ENCODE measurements at regions not wholly inside any gene's neighbourhood (a gene's known extent, or its start where the extent isn't known, plus 50 kb on each side); places are given as distances from the start of the nearest gene placed in this dataset.

DNA sequence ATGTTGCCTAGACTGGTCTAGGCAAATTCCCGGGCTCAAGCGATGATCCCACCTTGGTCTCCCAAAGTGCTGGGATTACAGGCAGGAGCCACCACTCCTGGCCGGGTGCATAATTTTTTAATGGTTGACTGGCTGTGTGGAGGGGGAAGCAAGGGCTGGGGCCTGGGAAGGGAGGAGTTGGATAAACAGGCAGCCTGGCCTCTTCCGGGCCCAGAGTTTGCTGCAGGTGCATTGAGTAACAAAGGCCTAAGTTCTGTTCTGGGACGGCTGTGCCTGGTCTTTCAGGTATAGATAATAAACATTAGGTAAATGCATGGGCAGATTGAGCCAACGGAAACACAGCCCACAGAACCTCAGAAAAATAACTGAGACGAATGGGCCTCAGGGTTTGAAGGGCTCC lies 191.3 kb upstream of the TBX3 start:
- no peaks in the 10 kb centered on the region for H3K36me3 Mint-ChIP-seq (ENCODE audit: low read depth)
- DNase-seq = no peak
- no peaks in the 10 kb centered on the region for H3K9me3 Mint-ChIP-seq (ENCODE audit: insufficient read depth)
- ChIA-PET CTCF (no interaction called here), POLR2A (no interaction called here)
- no peak for ATAC-seq
- no peak overlapping the region for H3K4me3 Mint-ChIP-seq
- no peaks in the 10 kb centered on the region for H3K27me3 Mint-ChIP-seq (ENCODE audit: low read depth)
- no peaks in the 10 kb centered on the region for H3K4me1 Mint-ChIP-seq (ENCODE audit: low read depth)
- H3K27ac Mint-ChIP-seq = no peak overlapping the region

DNA sequence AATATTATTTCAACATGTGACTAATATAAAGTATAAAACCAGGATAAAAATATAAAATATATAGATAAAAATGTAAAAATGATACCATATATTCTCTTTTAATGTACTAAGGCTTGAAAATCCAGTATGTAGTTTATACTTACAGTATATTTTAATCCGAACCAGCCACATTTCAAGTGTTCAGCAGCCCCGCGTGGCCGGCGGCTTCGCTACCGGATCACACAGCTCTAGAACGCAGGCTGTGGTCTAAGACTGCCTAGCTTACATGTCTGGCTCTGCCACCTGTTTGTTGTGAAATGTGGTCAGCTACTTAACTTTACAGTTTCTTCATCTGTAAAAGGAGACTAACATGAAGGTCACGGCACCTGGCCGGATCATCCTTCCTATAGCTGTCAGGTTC lies 189.7 kb upstream of the TBX3 start:
- no peaks in the 10 kb centered on the region for H3K36me3 Mint-ChIP-seq (ENCODE audit: low read depth)
- H3K4me3 Mint-ChIP-seq = no peak overlapping the region
- POLR2A ChIA-PET = no interaction called here
- H3K9me3 Mint-ChIP-seq (ENCODE audit: insufficient read depth) = no peaks in the 10 kb centered on the region
- H3K4me1 Mint-ChIP-seq (ENCODE audit: low read depth) = no peaks in the 10 kb centered on the region
- CTCF ChIA-PET = no interaction called here
- no peak overlapping the region for H3K27ac Mint-ChIP-seq
- H3K27me3 Mint-ChIP-seq (ENCODE audit: low read depth) = no peaks in the 10 kb centered on the region
- no peak for ATAC-seq
- no peak for DNase-seq

DNA sequence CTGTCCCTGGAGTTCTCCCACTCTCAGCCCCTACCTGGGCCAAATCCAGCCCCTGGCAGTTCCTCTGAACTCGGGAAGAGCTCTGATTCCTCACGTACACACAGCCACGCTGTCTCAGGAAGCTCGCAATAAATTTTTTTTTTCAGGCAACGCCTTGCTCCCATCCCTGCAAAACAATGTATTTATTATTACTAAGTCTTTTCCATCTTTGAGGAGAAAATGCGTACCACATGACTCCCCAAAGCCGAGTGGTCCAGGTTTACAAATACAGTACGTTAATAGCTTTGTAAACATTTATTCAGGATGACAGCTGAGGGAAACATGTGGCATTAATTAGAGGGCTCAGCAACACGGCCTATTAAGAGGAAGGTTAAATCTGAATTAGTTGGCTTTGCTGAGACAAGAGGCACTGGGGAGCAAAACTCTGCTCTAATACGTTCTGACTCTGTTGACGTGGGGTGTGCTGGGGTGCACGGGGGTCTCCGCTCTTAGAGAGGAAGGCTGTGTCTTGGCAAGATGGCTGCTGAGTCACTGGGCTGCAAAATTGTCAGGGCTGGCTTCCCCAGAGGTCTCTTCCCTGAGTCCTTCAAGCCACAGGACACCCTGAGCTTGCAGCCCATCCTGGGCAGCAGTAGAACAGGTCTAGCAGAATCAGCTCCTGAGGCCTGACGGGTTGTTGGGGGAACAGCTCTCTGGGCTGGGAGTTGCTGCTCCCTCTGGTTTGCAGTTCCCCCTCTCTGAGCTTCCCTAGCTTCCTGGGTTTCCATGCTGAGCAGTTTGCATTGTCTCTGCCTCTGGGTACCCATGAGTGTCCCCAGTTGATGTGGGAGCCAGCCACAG lies 185.2 kb upstream of the TBX3 start:
- POLR2A ChIA-PET = no interaction called here
- H3K9me3 Mint-ChIP-seq (ENCODE audit: insufficient read depth) = peaks cover 10% of the 10 kb centered on the region
- no peak overlapping the region for H3K27ac Mint-ChIP-seq
- no peak for ATAC-seq
- no peaks in the 10 kb centered on the region for H3K36me3 Mint-ChIP-seq (ENCODE audit: low read depth)
- H3K4me3 Mint-ChIP-seq = no peak overlapping the region
- no peak for DNase-seq
- H3K27me3 Mint-ChIP-seq (ENCODE audit: low read depth) = no peaks in the 10 kb centered on the region
- H3K4me1 Mint-ChIP-seq (ENCODE audit: low read depth) = no peaks in the 10 kb centered on the region
- CTCF ChIA-PET = no interaction called here

DNA sequence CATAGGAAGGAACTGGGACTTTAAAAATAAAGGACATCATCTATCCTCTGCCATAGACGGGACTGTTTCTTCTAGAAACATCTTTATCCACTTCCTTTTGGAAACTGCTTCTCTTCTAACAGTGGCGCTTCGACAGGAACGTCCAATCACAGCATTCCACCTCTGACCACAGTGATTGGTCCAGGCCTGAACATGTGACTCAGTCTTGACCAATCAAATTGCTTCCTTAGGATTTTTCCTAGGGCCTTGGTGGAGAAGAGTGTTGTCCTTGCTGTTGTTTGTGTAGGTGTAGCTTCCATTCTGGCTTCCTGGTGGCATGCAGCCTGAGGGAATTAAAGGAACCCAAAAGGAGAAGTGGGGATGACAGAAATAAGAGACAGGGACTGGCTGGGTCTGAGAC lies 182.4 kb upstream of the TBX3 start:
- Mint-ChIP-seq H3K36me3 (ENCODE audit: low read depth) (no peaks in the 10 kb centered on the region), H3K9me3 (ENCODE audit: insufficient read depth) (peaks cover 16% of the 10 kb centered on the region), H3K27me3 (ENCODE audit: low read depth) (no peaks in the 10 kb centered on the region), H3K4me3 (no peak overlapping the region), H3K27ac (no peak overlapping the region), H3K4me1 (ENCODE audit: low read depth) (no peaks in the 10 kb centered on the region)
- no peak for DNase-seq
- no peak for ATAC-seq
- POLR2A ChIA-PET = no interaction called here
- CTCF ChIA-PET = no interaction called here

DNA sequence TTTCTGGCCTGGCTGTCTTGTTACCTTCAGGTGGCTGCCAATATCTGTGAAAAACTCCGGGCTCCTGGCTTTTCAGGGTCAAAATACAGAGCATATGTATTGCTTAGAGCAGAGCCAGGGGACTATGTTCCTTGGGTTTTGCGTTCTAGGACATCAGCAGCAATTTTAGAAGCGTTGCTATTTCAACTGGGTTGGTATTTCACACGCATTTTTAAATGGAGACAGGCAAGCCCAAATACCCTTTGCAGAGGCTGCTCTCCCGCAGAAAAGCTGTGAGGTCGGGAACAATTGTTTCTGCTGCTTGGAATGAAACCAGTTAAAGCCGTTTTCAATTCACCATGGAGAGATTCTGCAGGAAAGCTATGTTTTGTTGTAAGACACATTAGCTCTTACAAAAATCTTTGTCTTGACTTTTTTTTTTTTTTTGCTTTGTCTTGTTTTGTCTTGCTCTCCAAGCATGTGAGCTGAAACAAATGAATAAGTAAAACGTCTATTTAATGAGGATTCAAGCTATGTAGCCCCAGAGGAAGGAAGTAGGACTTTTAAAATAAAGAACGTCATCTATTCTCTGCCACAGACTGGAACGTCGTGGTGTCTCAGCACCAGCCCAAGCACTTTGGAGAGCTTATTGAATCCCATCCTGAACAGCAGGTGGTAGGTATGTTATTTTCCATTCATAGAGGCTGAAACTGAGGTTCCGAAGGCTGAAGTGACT lies 181.0 kb upstream of the TBX3 start:
- ChIA-PET POLR2A (no interaction called here), CTCF (no interaction called here)
- no peaks in the 10 kb centered on the region for H3K27me3 Mint-ChIP-seq (ENCODE audit: low read depth)
- H3K9me3 Mint-ChIP-seq (ENCODE audit: insufficient read depth) = peaks cover 17% of the 10 kb centered on the region
- ATAC-seq (no peak), DNase-seq (no peak)
- no peak overlapping the region for H3K27ac Mint-ChIP-seq
- H3K36me3 Mint-ChIP-seq (ENCODE audit: low read depth) = no peaks in the 10 kb centered on the region
- no peaks in the 10 kb centered on the region for H3K4me1 Mint-ChIP-seq (ENCODE audit: low read depth)
- H3K4me3 Mint-ChIP-seq = no peak overlapping the region

DNA sequence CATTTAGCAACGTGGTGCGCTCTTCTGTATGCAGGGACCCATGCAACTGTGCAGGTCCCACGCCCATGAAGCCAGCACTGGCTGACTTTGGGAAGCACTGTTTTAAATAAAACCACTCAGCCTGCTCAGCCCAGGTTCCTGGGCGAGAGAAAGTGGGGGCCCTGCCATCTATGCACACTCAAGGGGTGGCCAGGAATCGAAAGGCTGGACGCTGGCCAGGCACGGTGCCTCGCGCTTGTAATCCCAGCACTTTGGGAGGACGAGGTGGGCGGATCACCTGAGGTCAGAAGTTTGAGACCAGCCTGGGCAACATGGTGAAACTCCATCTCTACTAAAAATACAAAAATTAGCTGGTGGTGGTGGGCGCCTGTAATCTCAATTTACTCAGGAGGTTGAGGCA lies 179.9 kb upstream of the TBX3 start:
- no peak for DNase-seq
- peaks cover 17% of the 10 kb centered on the region for H3K9me3 Mint-ChIP-seq (ENCODE audit: insufficient read depth)
- ATAC-seq = no peak
- no peaks in the 10 kb centered on the region for H3K36me3 Mint-ChIP-seq (ENCODE audit: low read depth)
- H3K27ac Mint-ChIP-seq = no peak overlapping the region
- no peak overlapping the region for H3K4me3 Mint-ChIP-seq
- CTCF ChIA-PET = no interaction called here
- H3K27me3 Mint-ChIP-seq (ENCODE audit: low read depth) = no peaks in the 10 kb centered on the region
- H3K4me1 Mint-ChIP-seq (ENCODE audit: low read depth) = no peaks in the 10 kb centered on the region
- POLR2A ChIA-PET = no interaction called here

DNA sequence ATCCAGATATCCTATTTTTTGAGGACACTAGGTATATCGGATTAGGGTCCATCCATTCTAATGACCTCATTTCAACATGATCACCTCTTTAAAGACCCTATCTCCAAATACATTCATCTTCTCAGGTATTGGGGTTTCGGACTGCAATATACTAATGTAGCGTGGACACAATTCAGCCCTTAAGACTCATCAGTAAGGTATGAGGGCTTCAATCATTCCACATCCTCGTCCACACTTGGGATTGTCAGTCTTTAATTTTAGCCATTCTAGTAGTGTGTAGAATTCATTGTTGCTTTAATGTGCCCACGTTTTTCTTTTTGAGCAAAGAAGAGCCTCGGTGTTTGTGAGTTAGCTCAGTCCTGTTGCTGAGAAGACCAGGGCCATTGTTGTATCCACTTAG lies 177.0 kb upstream of the TBX3 start:
- POLR2A ChIA-PET = no interaction called here
- no peak for DNase-seq
- H3K27me3 Mint-ChIP-seq (ENCODE audit: low read depth) = no peaks in the 10 kb centered on the region
- no peak overlapping the region for H3K4me3 Mint-ChIP-seq
- no peaks in the 10 kb centered on the region for H3K36me3 Mint-ChIP-seq (ENCODE audit: low read depth)
- H3K27ac Mint-ChIP-seq = no peak overlapping the region
- ATAC-seq = no peak
- CTCF ChIA-PET = no interaction called here
- peaks cover 16% of the 10 kb centered on the region for H3K9me3 Mint-ChIP-seq (ENCODE audit: insufficient read depth)
- no peaks in the 10 kb centered on the region for H3K4me1 Mint-ChIP-seq (ENCODE audit: low read depth)

DNA sequence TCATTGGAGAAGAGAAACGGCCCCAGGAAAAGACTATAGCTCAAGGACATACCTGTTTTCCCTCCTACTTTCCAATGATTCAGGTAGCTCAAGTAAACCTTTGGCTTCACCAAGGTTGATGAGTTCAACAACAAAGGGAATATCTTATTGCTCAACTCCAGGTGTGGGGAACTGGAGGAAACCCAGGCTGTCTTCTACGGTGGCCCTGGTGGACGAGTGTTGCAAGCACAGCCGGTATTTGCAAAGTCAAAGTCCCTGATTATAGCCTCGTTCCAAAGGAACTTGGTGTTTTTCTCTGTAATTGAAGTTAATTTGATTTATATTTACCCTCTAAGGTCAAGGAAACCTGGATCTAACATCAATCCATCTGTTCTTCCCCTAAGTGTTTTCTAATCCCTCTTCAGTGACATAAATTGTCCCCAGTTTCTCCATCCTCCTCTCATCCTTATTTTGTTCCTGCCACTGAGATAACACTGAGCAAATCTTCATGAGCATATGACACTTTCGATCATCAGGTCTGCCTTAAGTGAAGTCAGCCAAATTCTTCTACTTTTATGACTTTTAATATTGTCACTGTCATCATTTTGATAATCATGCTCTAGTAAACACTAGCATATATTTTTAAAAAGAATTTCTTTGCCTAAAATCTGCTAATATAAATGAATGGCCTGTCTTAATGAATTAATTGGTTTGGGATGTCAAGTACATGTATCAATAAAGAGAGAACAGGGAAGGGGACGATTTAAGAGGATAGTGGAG lies 174.6 kb upstream of the TBX3 start:
- H3K9me3 Mint-ChIP-seq (ENCODE audit: insufficient read depth) = peaks cover 13% of the 10 kb centered on the region
- H3K27ac Mint-ChIP-seq = no peak overlapping the region
- H3K36me3 Mint-ChIP-seq (ENCODE audit: low read depth) = no peaks in the 10 kb centered on the region
- no peak overlapping the region for H3K4me3 Mint-ChIP-seq
- no peaks in the 10 kb centered on the region for H3K27me3 Mint-ChIP-seq (ENCODE audit: low read depth)
- no peak for DNase-seq
- POLR2A ChIA-PET = no interaction called here
- CTCF ChIA-PET = no interaction called here
- H3K4me1 Mint-ChIP-seq (ENCODE audit: low read depth) = no peaks in the 10 kb centered on the region
- no peak for ATAC-seq

DNA sequence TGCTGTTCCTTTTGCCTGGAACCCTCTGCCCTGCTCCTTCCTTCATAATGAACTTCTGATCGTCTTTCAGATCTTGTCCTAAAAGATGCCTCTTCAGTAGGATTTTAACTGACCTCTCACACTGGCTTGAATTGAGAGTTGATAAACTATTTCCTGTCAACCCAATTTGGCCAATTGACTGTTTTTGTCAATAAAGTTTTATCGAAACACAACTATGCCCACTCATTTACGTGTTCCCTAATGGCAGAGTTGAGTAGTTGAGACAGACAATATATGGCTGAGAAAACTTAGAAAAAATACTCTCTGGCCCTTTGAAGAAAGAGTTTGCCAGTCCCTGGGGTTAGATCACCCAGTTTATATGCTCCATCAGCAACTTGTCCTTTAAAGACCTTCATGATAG lies 171.7 kb upstream of the TBX3 start:
- no peak for ATAC-seq
- no peaks in the 10 kb centered on the region for H3K27me3 Mint-ChIP-seq (ENCODE audit: low read depth)
- H3K9me3 Mint-ChIP-seq (ENCODE audit: insufficient read depth) = peaks cover 9% of the 10 kb centered on the region
- POLR2A ChIA-PET = no interaction called here
- no peak for DNase-seq
- no peak overlapping the region for H3K27ac Mint-ChIP-seq
- no peaks in the 10 kb centered on the region for H3K4me1 Mint-ChIP-seq (ENCODE audit: low read depth)
- no peaks in the 10 kb centered on the region for H3K36me3 Mint-ChIP-seq (ENCODE audit: low read depth)
- H3K4me3 Mint-ChIP-seq = no peak overlapping the region
- CTCF ChIA-PET = no interaction called here

DNA sequence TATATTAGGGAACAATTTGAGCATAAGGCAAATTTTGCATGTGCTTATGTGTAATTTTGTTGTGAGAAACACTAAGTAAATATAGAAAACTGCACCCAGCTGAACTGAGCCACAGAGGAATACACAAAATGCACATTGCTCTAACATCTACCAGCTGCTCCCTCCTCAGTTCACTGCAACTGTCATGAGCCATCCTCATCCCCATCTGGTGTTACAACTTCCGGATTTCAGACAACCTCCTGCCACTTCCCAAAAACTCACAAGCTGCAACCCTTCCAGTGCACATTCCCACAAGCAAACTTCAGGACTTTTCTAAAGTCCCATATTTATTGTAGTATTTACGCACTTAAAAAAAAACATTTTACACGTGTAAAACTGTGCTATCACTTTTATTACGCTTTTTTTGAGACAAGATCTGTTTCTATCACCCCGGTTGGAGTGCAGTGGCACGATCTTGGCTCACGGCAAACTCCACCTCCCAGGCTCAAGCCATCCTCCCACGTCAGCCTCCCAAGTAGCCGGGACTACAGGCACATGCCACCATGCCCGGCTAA lies 169.1 kb upstream of the TBX3 start:
- Mint-ChIP-seq H3K4me1 (ENCODE audit: low read depth) (no peaks in the 10 kb centered on the region), H3K4me3 (no peak overlapping the region), H3K36me3 (ENCODE audit: low read depth) (no peaks in the 10 kb centered on the region), H3K27me3 (ENCODE audit: low read depth) (no peaks in the 10 kb centered on the region), H3K27ac (no peak overlapping the region), H3K9me3 (ENCODE audit: insufficient read depth) (peaks cover 9% of the 10 kb centered on the region)
- ATAC-seq = no peak
- CTCF ChIA-PET = no interaction called here
- POLR2A ChIA-PET = no interaction called here
- no peak for DNase-seq

DNA sequence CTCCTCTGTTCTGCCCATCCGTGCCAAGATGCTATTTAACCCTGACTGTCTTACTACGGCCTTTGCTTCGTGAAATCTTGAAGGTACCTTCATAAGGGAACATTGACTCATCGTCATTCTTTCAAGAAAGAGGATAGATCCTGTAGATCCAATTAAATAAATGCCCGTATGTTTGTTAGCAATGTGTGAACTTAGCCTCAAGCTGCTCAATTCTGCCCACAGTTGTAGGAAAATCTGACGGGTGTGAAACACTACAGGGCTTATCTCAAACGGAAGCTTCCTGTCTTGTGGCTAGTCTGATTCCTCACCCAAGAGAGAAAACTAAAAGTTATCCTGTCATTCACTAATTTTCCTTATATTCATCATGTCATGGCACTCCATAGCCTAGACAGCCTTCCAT lies 168.0 kb upstream of the TBX3 start:
- Mint-ChIP-seq H3K4me1 (ENCODE audit: low read depth) (no peaks in the 10 kb centered on the region), H3K4me3 (no peak overlapping the region), H3K36me3 (ENCODE audit: low read depth) (no peaks in the 10 kb centered on the region), H3K27ac (no peak overlapping the region), H3K27me3 (ENCODE audit: low read depth) (no peaks in the 10 kb centered on the region), H3K9me3 (ENCODE audit: insufficient read depth) (peaks cover 9% of the 10 kb centered on the region)
- ChIA-PET POLR2A (no interaction called here), CTCF (no interaction called here)
- no peak for ATAC-seq
- DNase-seq = no peak

DNA sequence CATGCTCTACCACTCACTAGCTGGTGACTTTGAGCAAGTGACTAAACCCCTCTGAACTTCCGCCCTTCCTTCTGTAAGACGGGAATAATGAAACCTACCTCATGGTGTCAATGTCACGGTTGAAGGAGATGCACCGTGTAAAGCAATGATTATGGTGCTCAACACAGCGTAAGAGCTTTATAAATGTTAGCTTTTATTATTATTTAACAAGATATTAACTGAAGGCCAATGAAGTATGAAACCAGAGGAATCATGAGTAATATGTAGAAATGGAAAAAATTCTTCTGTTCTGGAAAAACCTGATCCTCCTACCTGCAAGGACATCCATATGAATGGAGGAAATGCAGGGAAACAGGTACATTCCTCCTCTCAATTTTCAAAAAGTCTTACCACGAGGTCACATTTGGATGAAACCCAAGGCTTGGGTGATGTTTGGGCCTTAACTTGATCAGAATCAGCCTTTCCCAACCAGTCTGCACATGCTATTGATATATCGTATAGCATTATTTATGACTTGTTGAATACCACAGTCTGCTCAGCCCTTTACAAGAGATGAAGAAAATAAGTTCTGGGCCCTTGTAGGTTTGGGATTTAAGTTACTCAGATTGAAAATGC lies 166.8 kb upstream of the TBX3 start:
- H3K4me1 Mint-ChIP-seq (ENCODE audit: low read depth) = no peaks in the 10 kb centered on the region
- CTCF ChIA-PET = no interaction called here
- POLR2A ChIA-PET = no interaction called here
- H3K27me3 Mint-ChIP-seq (ENCODE audit: low read depth) = no peaks in the 10 kb centered on the region
- peaks cover 5% of the 10 kb centered on the region for H3K9me3 Mint-ChIP-seq (ENCODE audit: insufficient read depth)
- H3K36me3 Mint-ChIP-seq (ENCODE audit: low read depth) = no peaks in the 10 kb centered on the region
- no peak overlapping the region for H3K4me3 Mint-ChIP-seq
- no peak overlapping the region for H3K27ac Mint-ChIP-seq
- ATAC-seq = no peak
- DNase-seq = no peak
